ENCODE measurements at regions not wholly inside any gene's neighbourhood (a gene's known extent, or its start where the extent isn't known, plus 50 kb on each side); places are given as distances from the start of the nearest gene placed in this dataset.

DNA sequence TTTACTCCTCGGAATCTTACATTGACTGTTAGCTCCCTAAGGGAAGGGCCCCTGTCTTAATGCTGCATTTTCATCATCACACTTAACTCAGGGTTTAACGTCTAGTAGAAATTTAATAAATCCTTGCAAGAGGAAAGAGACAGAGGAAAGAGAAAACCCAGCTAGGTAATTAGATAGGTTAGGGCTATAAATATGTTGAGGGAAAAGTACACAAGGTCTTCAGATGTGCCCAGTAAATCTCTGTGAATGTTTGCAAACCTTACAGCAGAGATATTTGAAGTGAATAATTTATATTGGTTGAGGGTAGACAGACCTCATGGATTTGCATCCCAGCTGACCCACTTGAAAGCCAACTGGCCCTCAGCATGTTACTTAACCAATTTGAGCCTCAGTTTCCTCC lies 315.5 kb upstream of the NPVF start:
- TF ChIP-seq CTCF (conservative IDR thresholded peaks at IDR 0.05; ENCODE audit: low read depth, low read length) (no peak), EZH2phosphoT487 (IDR thresholded peaks at IDR 0.05; ENCODE audit: borderline replicate concordance, low read length) (no peak), EZH2 (IDR thresholded peaks at IDR 0.05; ENCODE audit: low read length, unreplicated experiment) (no peak)

All from PC-3 (cell line).